ENCODE measurements at regions not wholly inside any gene's neighbourhood (a gene's known extent, or its start where the extent isn't known, plus 50 kb on each side); places are given as distances from the start of the nearest gene placed in this dataset.

DNA sequence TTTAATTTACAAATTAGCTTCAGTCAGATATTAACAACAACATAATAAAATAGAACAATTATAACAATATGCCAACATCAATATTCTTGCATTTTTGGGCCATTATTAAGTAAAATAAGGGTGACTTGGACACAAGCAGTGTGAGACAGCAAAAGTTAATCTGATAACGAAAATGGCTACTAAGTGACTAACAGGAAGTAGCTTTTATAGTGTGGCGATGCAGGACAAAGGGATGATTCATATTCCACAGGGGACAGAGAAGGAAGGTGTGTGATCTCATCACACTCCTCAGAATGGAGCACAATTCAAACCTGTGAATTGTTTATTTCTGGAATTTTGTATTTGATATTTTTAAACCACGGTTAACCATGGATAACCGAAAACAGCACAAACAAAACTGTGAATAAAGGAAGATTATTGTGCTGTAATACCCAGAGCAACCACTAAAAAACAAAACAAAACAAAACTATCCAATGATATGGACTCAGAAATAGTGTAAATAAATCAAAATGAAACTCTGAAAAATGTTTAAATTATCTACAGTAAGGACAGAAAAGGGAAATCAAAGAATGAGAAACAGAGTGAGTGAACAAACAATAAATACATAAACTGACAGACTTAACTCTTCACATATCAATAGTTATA lies 66.9 kb upstream of the TFEC start:
- H3K27ac ChIP-seq, result no peak overlapping the region
- TF ChIP-seq CTCF (IDR thresholded peaks at IDR 0.05), result peak; percentile 27; the same call in 1 of the 2 replicates
- no peak for TF ChIP-seq ZFX (IDR thresholded peaks at IDR 0.05; ENCODE audit: borderline replicate concordance)

GRCh38 chr7:116098175-116098574 lies 67.6 kb upstream of the TFEC start:
- TF ChIP-seq CTCF (IDR thresholded peaks at IDR 0.05) (no peak), ZFX (IDR thresholded peaks at IDR 0.05; ENCODE audit: borderline replicate concordance) (no peak)
- H3K27ac ChIP-seq, result no peak overlapping the region

GRCh38 chr7:116100626-116101025 lies 70.1 kb upstream of the TFEC start:
- H3K27ac ChIP-seq, result no peak overlapping the region
- TF ChIP-seq CTCF (IDR thresholded peaks at IDR 0.05), result no peak
- TF ChIP-seq ZFX (IDR thresholded peaks at IDR 0.05; ENCODE audit: borderline replicate concordance), result no peak

GRCh38 chr7:116101704-116102103 lies 71.1 kb upstream of the TFEC start:
- H3K27ac ChIP-seq, result no peak overlapping the region
- TF ChIP-seq ZFX (IDR thresholded peaks at IDR 0.05; ENCODE audit: borderline replicate concordance) (no peak), CTCF (IDR thresholded peaks at IDR 0.05) (no peak)

- no peak overlapping the region for H3K27ac ChIP-seq
- no peak for TF ChIP-seq CTCF (IDR thresholded peaks at IDR 0.05)
- TF ChIP-seq ZFX (IDR thresholded peaks at IDR 0.05; ENCODE audit: borderline replicate concordance), result no peak
These were observed 80.9 kb upstream of the TFEC start for GRCh38 chr7:116111475-116111874.

GRCh38 chr7:116113310-116113709 lies 82.7 kb upstream of the TFEC start:
- no peak for TF ChIP-seq ZFX (IDR thresholded peaks at IDR 0.05; ENCODE audit: borderline replicate concordance)
- TF ChIP-seq CTCF (IDR thresholded peaks at IDR 0.05), result no peak
- H3K27ac ChIP-seq, result no peak overlapping the region

DNA sequence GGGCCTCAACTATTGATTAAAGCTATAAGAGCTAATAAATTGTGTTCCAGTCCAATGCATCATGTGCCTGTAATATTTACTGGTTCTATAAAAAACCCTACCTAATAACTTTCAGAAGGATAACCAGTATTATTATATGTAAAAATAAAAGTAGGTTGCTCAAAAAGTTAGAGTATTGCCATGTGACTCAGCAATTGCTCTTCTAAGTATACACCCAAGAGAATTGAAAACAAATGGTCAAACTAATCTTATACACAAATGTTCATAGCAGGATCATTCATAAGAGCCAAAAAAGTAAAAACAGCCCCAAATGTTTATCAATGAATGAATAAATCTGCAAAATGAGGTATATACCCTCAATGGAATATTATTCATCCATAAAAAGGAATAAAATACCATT lies 89.5 kb upstream of the TES start:
- H3K27ac ChIP-seq, result no peak overlapping the region
- TF ChIP-seq CTCF (IDR thresholded peaks at IDR 0.05), result no peak
- no peak for TF ChIP-seq ZFX (IDR thresholded peaks at IDR 0.05; ENCODE audit: borderline replicate concordance)
